Stimulated activated CD8-positive, alpha-beta memory T cell treated with anti-CD3 and anti-CD28 coated beads, Interleukin-4, amount 100 ng/mL, for 1 hour (primary cell): ENCODE measurements at regions not wholly inside any gene's neighbourhood (a gene's known extent, or its start where the extent isn't known, plus 50 kb on each side); places are given as distances from the start of the nearest gene placed in this dataset.

Experiments used
- DNase-seq, 2 donors: peaks; one replicate each; pipeline ENCODE4 v3.0.0-alpha.2; 2020; ENCODE audit warnings: low read depth in 2 of 2, low spot score in 1 of 2

GRCh38 chr3:105040026-105040622 lies 326.6 kb upstream of the ALCAM start:
- no peak for DNase-seq

- DNase-seq: no peak
Measured at GRCh38 chr3:105042586-105042985, 324.1 kb upstream of the ALCAM start.

- no peak for DNase-seq
Measured at GRCh38 chr3:105051111-105051510, 315.6 kb upstream of the ALCAM start.

DNA sequence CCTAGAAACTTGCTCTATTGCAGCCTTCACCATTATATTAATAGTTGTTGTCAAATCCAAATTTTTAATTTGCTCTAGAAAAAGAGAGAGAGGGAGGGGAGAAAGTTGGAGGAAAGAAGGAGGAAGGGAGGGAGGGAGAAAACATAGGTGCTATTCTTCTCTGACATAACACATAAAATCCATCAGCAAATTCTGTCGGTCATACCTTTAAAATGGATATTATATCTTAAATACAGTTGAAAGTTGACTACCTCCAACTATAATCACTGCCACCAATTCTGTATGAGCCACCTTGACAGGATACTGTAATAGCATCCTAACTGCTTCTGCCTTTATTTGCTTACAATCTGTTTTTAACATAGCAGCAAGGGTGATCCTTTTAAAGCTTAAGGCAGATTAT lies 314.7 kb upstream of the ALCAM start:
- no peak for DNase-seq

GRCh38 chr3:105062853-105063252 lies 303.9 kb upstream of the ALCAM start:
- DNase-seq: no peak

DNA sequence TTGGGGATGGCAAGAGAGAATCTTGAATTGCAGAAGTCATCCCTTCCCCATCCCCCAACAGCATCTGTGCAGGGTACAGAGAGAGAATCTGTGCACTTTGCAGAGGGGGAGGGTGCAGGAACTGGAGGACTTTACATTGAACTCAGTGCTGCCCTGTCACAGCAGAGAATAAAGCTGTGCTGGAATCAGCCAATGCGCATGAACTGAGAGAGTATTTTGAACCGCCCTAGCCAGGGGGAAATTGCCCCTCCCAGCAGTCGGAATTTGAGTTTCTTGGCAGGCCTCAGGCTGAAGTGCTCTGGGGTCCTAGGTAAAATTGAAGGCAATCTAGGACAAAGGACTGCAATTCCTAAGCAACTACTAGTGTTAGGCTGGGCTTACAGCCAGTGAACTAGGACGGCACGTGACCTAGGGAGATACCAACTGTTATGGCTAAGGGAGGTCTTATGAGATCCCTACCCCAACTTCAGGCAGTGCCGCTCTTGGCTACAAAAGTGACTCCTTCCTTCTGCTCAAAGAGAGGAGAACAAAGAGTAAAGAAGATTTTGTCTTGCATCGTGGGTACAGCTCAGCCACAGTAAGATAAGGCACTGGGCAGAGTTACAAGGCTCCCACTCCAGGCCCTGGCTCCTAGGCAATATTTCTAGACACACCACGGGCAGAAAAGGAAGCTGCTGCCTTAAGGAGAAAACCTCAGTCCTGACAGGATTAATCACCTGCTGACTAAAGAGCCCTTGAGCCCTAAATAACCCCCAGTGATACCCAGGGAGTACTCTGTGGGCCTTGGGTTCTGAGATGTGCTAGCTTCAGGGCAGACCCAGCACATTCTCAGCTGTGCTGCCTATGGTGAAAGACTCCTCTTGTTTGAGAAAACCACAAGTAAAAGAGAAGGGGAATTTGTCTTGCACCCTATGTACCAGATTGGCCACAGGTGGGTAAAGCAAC lies 300.5 kb upstream of the ALCAM start:
- no peak for DNase-seq

- DNase-seq: no peak
Measured at GRCh38 chr3:105067361-105067760, 299.3 kb upstream of the ALCAM start.

- no peak for DNase-seq
Measured at GRCh38 chr3:105077060-105077822, 289.5 kb upstream of the ALCAM start.

GRCh38 chr3:105083945-105084344 lies 282.8 kb upstream of the ALCAM start:
- no peak for DNase-seq

GRCh38 chr3:105085506-105085905 lies 281.2 kb upstream of the ALCAM start:
- no peak for DNase-seq

DNA sequence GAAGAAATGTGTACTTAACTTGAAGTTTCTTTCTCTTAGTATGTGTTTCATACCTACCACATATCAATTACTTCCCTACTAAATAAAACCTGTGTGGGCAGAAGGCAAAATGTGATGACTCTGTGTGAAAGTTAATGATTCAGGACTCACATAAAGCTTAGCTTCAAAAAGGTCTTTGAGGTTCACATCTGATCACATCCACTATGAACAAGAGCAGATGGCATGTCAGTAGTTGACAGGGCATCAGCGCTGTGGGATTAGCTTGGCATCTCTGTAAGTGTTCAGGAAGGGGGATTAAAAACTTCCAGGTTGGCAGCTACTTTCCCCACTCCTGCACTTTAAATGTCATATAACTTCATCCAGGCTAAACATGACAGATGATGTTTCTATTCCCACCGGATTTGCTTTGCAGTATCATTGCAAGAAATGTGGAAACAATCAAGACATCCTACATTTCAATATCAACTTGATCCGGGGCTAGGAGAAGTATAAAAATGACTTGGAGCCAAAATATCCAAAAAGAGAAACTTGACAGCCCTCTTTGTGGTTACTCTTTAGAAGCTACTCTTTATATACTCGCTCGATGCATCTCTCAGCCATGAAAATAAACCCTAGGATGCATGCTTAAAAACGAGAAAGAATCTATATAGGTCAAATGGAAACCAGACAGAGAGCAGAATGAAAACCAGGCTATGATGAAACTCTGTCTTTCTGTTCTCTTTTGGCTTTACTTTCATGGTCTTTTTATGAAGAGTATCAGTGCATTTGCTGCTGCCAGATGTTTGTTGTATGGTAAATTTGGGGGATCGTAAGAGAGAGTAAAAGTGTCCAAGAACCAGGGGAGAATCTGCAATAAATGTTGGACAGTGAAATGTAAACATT lies 273.1 kb upstream of the ALCAM start:
- DNase-seq: no peak

- DNase-seq: no peak
Measured at GRCh38 chr3:105094588-105094987, 272.1 kb upstream of the ALCAM start.

DNA sequence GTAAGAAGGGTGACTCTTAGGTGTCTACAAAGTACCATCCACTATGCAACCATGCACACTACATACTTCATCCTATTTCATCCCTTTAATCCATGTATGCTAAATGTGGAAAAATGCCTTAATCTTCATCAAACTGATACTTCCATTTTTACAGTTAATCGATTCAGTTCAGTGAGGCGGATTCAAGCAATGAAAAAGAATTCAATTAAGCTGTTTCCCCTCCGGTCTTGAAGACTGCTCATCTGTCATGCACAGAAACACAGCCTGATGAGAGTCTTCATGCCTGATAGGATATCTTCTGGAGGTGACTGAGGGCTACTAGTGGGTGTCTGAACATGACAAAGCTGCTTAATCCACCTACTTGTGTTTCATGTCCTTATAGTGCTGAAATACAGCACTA lies 270.6 kb upstream of the ALCAM start:
- DNase-seq: no peak

- DNase-seq: no peak
Measured at GRCh38 chr3:105101603-105102002, 265.1 kb upstream of the ALCAM start.

DNA sequence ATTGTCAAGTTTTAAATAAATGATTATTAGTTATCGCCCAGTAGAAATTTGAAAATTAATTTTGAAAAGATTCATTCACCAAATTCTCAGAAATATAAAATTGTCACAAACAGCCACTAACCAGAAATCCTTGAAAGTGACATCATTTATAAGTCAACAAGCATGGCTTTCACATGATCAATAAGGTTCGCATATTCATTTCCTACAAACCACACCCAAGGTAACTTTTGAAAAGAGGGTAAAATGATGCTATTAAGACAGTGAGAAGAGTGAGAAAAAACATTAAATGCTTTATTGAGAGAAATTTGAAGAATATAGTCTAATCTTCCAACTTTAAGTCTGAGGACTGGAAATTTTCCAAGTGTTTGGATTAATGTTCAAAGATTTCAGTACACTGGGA lies 263.6 kb upstream of the ALCAM start:
- DNase-seq: no peak

DNA sequence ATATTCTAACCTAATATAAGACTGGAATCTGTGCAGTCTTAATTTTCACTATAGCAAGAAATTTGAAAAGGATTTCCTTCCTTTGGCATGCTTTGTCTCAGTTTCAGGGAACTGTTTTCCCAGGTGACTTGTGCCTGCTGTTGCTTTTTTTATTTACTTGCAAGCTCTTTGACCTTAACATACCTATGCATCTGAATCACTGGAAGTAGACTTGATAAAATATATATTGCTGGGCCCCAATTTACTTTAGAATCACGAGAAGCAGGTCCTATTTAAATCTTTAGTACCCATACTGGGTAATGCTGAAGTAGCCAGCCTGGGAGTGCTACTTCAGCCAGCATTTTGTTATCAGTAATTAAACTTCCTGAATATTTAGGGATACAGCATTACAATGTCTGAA lies 257.9 kb upstream of the ALCAM start:
- DNase-seq: no peak

DNA sequence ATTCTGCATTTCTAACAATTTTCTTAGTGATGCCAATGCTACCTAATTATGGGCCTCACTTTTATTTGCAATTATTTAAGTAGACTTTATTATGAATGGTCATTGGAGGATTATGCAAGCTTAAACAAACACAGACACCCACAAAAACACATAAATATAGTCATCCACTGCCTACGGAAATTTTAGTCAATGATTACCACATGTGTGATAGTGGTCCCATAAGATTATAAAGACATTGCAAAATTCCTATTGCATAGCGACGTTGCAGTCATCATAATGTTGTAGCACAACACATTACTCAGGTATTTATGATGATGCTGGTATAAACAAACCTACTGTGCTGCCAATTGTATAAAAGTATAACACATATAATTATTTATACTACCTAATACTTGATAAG lies 247.8 kb upstream of the ALCAM start:
- no peak for DNase-seq

GRCh38 chr3:105119801-105120340 lies 246.8 kb upstream of the ALCAM start:
- no peak for DNase-seq

GRCh38 chr3:105130911-105131310 lies 235.8 kb upstream of the ALCAM start:
- DNase-seq: no peak

GRCh38 chr3:105137911-105138310 lies 228.8 kb upstream of the ALCAM start:
- DNase-seq: no peak
